GM18508 (cell line): ENCODE measurements at regions not wholly inside any gene's neighbourhood (a gene's known extent, or its start where the extent isn't known, plus 50 kb on each side); places are given as distances from the start of the nearest gene placed in this dataset.
"Not testable (repeated sequence)": the region's sequence is repeated elsewhere in the genome, so short reads cannot be mapped to it uniquely, and the experiment has no call there.

ENCODE experiments used
- ATAC-seq: cut with Tn5 transposase; IDR thresholded peaks from one replicate; pipeline ENCODE4 v1.9.1; 2021; ENCODE audit warnings: moderate number of reproducible peaks; ENCODE audit not compliant: insufficient read depth, unreplicated experiment

GRCh38 chr9:73444821-73445220 lies 293.2 kb downstream of the ANXA1 start:
- ATAC-seq, result no peak

GRCh38 chr9:73445384-73445783 lies 293.7 kb downstream of the ANXA1 start:
- not testable (repeated sequence) for ATAC-seq

GRCh38 chr9:73446306-73446705 lies 294.6 kb downstream of the ANXA1 start:
- no peak for ATAC-seq

GRCh38 chr9:73451003-73451402 lies 299.3 kb downstream of the ANXA1 start:
- ATAC-seq, result no peak

- no peak for ATAC-seq
Measured at GRCh38 chr9:73459817-73460216, 308.2 kb downstream of the ANXA1 start.

- ATAC-seq, result no peak
Measured at GRCh38 chr9:73468716-73469115, 317.1 kb downstream of the ANXA1 start.

GRCh38 chr9:73470766-73471165 lies 319.1 kb downstream of the ANXA1 start:
- no peak for ATAC-seq

GRCh38 chr9:73474002-73474600 lies 322.4 kb downstream of the ANXA1 start:
- ATAC-seq, result no peak

- no peak for ATAC-seq
Measured at GRCh38 chr9:73474625-73475024, 323.0 kb downstream of the ANXA1 start.

GRCh38 chr9:73494894-73495293 lies 343.2 kb downstream of the ANXA1 start:
- no peak for ATAC-seq

GRCh38 chr9:73497796-73498195 lies 346.1 kb downstream of the ANXA1 start:
- ATAC-seq, result no peak

GRCh38 chr9:73515216-73515615 lies 363.6 kb downstream of the ANXA1 start:
- no peak for ATAC-seq

GRCh38 chr9:73523391-73523790 lies 371.7 kb downstream of the ANXA1 start:
- ATAC-seq, result no peak

GRCh38 chr9:73525350-73525749 lies 373.7 kb downstream of the ANXA1 start:
- no peak for ATAC-seq

GRCh38 chr9:73527521-73527920 lies 375.9 kb downstream of the ANXA1 start:
- no peak for ATAC-seq

- ATAC-seq, result no peak
Measured at GRCh38 chr9:73528926-73529325, 377.3 kb downstream of the ANXA1 start.

GRCh38 chr9:73529666-73530065 lies 378.0 kb downstream of the ANXA1 start:
- no peak for ATAC-seq

GRCh38 chr9:73531051-73531532 lies 379.4 kb downstream of the ANXA1 start:
- ATAC-seq, result no peak

GRCh38 chr9:73531658-73532057 lies 380.0 kb downstream of the ANXA1 start:
- peak; percentile 78 for ATAC-seq

- no peak for ATAC-seq
Measured at GRCh38 chr9:73532985-73533384, 381.3 kb downstream of the ANXA1 start.

- ATAC-seq, result no peak
Measured at GRCh38 chr9:73536403-73536802, 384.7 kb downstream of the ANXA1 start.

GRCh38 chr9:73537561-73537960 lies 385.9 kb downstream of the ANXA1 start:
- ATAC-seq, result no peak
